ENCODE measurements at regions not wholly inside any gene's neighbourhood (a gene's known extent, or its start where the extent isn't known, plus 50 kb on each side); places are given as distances from the start of the nearest gene placed in this dataset.

- TF ChIP-seq CTCF (IDR thresholded peaks at IDR 0.05; ENCODE audit: insufficient read depth, low read length) (no peak), REST (IDR thresholded peaks at IDR 0.05; ENCODE audit: insufficient replicate concordance, low read depth) (no peak), POLR2AphosphoS5 (IDR thresholded peaks at IDR 0.05; ENCODE audit: low read depth) (no peak), GABPA (IDR thresholded peaks at IDR 0.05; ENCODE audit: low read depth) (no peak), SPI1 (IDR thresholded peaks at IDR 0.05; ENCODE audit: borderline replicate concordance, low read depth) (no peak)
Observed at GRCh38 chr12:24539646-24540045, 409.3 kb downstream of the BCAT1 start.
